H1 (cell line): ENCODE measurements at regions not wholly inside any gene's neighbourhood (a gene's known extent, or its start where the extent isn't known, plus 50 kb on each side); places are given as distances from the start of the nearest gene placed in this dataset.

Source experiments
- EZH2 ChIP-seq: fragments of 200-600 bp; sonication (generic); IDR thresholded peaks from 2 replicates; pipeline ENCODE4 v1.7.1; 2012; ENCODE audit warnings: low read depth, mild to moderate bottlenecking, moderate library complexity, low read length, inconsistent platforms; ENCODE audit not compliant: severe bottlenecking
- NRF1 ChIP-seq: IDR thresholded peaks from 2 replicates; pipeline ENCODE4 v1.6.1; 2011; ENCODE audit warnings: mild to moderate bottlenecking, low read depth, low read length, improper control_type of control experiment
- POLR2A ChIP-seq, 2 experiments: IDR thresholded peaks; 1 replicate in 1 of 2; 2 replicates in 1 of 2; pipeline ENCODE4 v1.6.1; 2011; ENCODE audit warnings: low read depth in 2 of 2, low read length in 2 of 2, mild to moderate bottlenecking in 2 of 2; ENCODE audit errors: control extremely low read depth in 1 of 2
- POLR2AphosphoS5 ChIP-seq: IDR thresholded peaks from 2 replicates; pipeline ENCODE4 v1.6.1; 2011; ENCODE audit warnings: low read depth, low read length
- RAD21 ChIP-seq, 2 experiments: IDR thresholded peaks in 1 of 2; conservative IDR thresholded peaks in 1 of 2; 2 replicates each; pipeline ENCODE4 v1.6.1; 2011; ENCODE audit warnings: low read depth in 2 of 2, low read length in 2 of 2, improper control_type of control experiment in 1 of 2, inconsistent platforms in 1 of 2, mild to moderate bottlenecking in 1 of 2, moderate library complexity in 1 of 2
- RBBP5 ChIP-seq: IDR thresholded peaks from 2 replicates; pipeline ENCODE4 v1.7.1; 2012; ENCODE audit warnings: low read depth, mild to moderate bottlenecking, inconsistent platforms, low read length, moderate library complexity, borderline replicate concordance
- SUZ12 ChIP-seq: fragments of 200-600 bp; sonication (generic); IDR thresholded peaks from 2 replicates; pipeline ENCODE4 v1.6.1; 2012; ENCODE audit warnings: mild to moderate bottlenecking, inconsistent platforms, low read length, moderate library complexity, mixed read lengths
- TF ChIP-seq, protein P1 (sequence below), 3 experiments: IDR thresholded peaks; 1 replicate in 2 of 3; 2 replicates in 1 of 3; pipeline versions ENCODE4 v1.5.1 to v1.6.1; 2011; ENCODE audit warnings: low read length in 3 of 3, mild to moderate bottlenecking in 3 of 3, inconsistent platforms in 2 of 3, low read depth in 1 of 3, moderate library complexity in 1 of 3; ENCODE audit not compliant: insufficient read depth in 1 of 3; ENCODE audit errors: control extremely low read depth in 1 of 3

DNA sequence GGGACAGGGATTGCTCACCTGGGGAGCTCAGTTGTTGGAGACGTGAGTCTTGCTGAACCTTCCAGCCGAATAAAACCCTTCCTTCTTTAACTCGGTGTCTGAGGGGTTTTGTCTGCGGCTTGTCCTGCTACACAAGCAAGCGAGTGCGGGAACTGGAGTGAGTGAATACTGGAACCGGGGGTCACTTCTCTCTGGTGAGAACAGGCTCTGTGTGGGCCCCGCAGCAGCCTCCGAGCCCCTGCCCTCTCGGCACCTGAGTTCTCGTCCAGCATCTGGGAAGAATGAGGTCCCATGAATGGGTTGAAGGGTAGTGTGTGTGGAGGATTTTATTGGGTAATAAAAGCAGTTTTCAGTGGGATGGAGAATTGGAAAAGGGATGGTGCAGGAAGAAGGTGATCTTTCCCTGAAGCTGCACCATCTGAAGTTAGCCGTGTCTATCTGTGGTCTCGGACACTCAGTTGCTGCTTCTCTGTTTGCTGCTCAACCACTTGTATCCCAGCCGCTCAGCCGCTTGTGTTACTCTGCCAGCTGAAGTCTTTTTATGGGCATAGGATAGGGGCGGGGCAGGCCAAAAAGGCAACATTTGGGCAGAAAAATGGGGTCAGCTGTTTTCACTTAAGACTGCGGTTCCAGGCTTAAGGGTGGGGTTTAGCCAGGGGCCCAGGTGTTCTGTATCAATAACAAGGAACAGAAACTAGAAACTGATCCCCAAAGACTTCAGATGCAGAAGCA is 450.6 kb upstream of the CAMK1G start:
- TF ChIP-seq RAD21 (IDR thresholded peaks at IDR 0.05 in 1 of 2, conservative IDR thresholded peaks at IDR 0.05 in 1 of 2; ENCODE audit: low read depth in 2 of 2, low read length in 2 of 2) (no peak), NRF1 (no peak), POLR2AphosphoS5 (no peak), SUZ12 (no peak), RBBP5 (no peak), POLR2A (IDR thresholded peaks at IDR 0.05; ENCODE audit: control extremely low read depth in 1 of 2, low read depth in 2 of 2, low read length in 2 of 2) (no peak), EZH2 (no peak)
- TF ChIP-seq, protein P1, sequence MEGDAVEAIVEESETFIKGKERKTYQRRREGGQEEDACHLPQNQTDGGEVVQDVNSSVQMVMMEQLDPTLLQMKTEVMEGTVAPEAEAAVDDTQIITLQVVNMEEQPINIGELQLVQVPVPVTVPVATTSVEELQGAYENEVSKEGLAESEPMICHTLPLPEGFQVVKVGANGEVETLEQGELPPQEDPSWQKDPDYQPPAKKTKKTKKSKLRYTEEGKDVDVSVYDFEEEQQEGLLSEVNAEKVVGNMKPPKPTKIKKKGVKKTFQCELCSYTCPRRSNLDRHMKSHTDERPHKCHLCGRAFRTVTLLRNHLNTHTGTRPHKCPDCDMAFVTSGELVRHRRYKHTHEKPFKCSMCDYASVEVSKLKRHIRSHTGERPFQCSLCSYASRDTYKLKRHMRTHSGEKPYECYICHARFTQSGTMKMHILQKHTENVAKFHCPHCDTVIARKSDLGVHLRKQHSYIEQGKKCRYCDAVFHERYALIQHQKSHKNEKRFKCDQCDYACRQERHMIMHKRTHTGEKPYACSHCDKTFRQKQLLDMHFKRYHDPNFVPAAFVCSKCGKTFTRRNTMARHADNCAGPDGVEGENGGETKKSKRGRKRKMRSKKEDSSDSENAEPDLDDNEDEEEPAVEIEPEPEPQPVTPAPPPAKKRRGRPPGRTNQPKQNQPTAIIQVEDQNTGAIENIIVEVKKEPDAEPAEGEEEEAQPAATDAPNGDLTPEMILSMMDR (IDR thresholded peaks at IDR 0.05; ENCODE audit: control extremely low read depth in 1 of 3, insufficient read depth in 1 of 3, low read depth in 1 of 3, low read length in 3 of 3): no peak
